Thyroid gland (tissue), 4 donors: ENCODE measurements at regions not wholly inside any gene's neighbourhood (a gene's known extent, or its start where the extent isn't known, plus 50 kb on each side); places are given as distances from the start of the nearest gene placed in this dataset.

Experiments used
- DNase-seq, 2 donors: peaks; one replicate each; pipeline ENCODE4 v3.0.0-alpha.2; 2019
- H3K27ac ChIP-seq, 3 donors: fragments of 200-600 bp; sonication (generic); 1 replicate in 2 of 3; 2 replicates in 1 of 3; pipeline ENCODE4 v1.5.1; 2016 to 2019; ENCODE audit warnings: mild to moderate bottlenecking in 1 of 3, moderate library complexity in 1 of 3
- H3K27me3 ChIP-seq: fragments of 200-600 bp; sonication (generic); one replicate; pipeline ENCODE4 v1.5.1; 2019
- H3K36me3 ChIP-seq, 2 donors: fragments of 200-600 bp; sonication (generic); one replicate each; pipeline ENCODE4 v1.5.1; 2016 to 2019
- H3K4me1 ChIP-seq, 2 donors: fragments of 200-600 bp; sonication (generic); one replicate each; pipeline ENCODE4 v1.5.1; 2017 to 2019
- H3K4me3 ChIP-seq, 3 donors: fragments of 200-600 bp; sonication (generic); replicated peaks in 1 of 3; 1 replicate in 2 of 3; 2 replicates in 1 of 3; pipeline ENCODE4 v1.5.1; 2016; ENCODE audit warnings: mild to moderate bottlenecking in 1 of 3
- H3K9me3 ChIP-seq: fragments of 200-600 bp; sonication (generic); one replicate; pipeline ENCODE4 v1.5.1; 2017
- POLR2A ChIP-seq, 2 donors: fragments of 450-650 bp; IDR thresholded peaks; one replicate each; pipeline ENCODE4 v1.6.1; 2017; ENCODE audit warnings: antibody characterized with exemption in 2 of 2, mild to moderate bottlenecking in 2 of 2, moderate library complexity in 1 of 2
- WGBS, 2 donors: methylation state at CpG; one replicate each; pipeline ENCODE4 v1.1.5; 2017; 5-methylcytosine and 5-hydroxymethylcytosine counted together
- intact Hi-C: fragments of 100-400 bp; cut with DNase I; formaldehyde crosslinking; loops from one replicate; pipeline ENCODE4 v1.15.1; 2023
- TF ChIP-seq, protein P1 (sequence below), 6 experiments: fragments of 200-600 bp in 3 of 6; fragments of 450-650 bp in 3 of 6; sonication (generic) in 3 of 6; IDR thresholded peaks; one replicate each; pipeline ENCODE4 v1.5.1; 2016 to 2019; ENCODE audit warnings: antibody characterized with exemption in 6 of 6, mild to moderate bottlenecking in 2 of 6, inconsistent platforms in 1 of 6, moderate library complexity in 1 of 6

DNA sequence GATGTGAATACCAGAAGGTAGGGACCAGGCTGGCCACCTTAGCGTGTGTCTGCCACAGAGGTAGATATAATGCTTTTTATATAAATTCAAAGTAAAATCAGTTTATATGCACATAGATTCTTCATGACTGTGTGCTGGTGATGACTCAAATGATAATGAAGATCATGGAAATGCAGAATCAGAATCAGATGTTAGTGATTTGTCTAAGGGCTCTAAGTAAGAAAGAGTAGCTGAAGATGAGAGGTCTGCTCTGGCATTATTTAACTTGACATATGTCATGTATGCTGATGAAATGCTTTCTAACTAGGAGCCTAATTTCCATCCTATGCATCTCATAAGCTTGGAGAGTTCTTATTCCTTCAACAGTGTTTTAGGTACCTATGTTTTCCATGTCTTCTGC, 50.3 kb upstream of the DPH6 start:
- H3K4me1 ChIP-seq: no peaks in the 10 kb centered on the region
- intact Hi-C loops: no loop called here
- no peak overlapping the region for H3K27ac ChIP-seq
- no peak for DNase-seq
- H3K9me3 ChIP-seq: no peaks in the 10 kb centered on the region
- H3K27me3 ChIP-seq: no peaks in the 10 kb centered on the region
- no peaks in the 10 kb centered on the region for H3K36me3 ChIP-seq
- no peak overlapping the region for H3K4me3 ChIP-seq
- TF ChIP-seq POLR2A (IDR thresholded peaks at IDR 0.05): no peak
- TF ChIP-seq, protein P1, sequence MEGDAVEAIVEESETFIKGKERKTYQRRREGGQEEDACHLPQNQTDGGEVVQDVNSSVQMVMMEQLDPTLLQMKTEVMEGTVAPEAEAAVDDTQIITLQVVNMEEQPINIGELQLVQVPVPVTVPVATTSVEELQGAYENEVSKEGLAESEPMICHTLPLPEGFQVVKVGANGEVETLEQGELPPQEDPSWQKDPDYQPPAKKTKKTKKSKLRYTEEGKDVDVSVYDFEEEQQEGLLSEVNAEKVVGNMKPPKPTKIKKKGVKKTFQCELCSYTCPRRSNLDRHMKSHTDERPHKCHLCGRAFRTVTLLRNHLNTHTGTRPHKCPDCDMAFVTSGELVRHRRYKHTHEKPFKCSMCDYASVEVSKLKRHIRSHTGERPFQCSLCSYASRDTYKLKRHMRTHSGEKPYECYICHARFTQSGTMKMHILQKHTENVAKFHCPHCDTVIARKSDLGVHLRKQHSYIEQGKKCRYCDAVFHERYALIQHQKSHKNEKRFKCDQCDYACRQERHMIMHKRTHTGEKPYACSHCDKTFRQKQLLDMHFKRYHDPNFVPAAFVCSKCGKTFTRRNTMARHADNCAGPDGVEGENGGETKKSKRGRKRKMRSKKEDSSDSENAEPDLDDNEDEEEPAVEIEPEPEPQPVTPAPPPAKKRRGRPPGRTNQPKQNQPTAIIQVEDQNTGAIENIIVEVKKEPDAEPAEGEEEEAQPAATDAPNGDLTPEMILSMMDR (IDR thresholded peaks at IDR 0.05): no peak
- 98 to 100% methylated on average over 1 of the region's 1 CpG for WGBS, 2 donors

DNA sequence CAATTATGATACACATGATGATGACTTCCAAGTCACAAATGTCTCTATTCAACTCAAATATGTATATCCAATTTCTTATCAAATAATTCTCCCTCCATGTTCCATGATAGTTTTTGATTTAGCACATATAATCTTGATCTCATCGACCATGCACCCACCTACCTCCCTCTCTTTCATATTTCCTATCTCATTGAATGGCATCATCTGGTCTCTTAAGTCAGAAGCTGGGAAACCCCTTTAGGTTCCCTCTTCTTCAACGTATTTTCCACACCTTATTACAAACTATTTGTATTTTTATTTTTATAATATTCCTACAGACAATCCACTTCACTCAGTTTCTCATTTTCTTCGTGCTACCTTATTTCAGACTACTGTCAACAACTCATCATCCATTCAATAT, 56.9 kb upstream of the DPH6 start:
- intact Hi-C loops: no loop called here
- no peak overlapping the region for H3K4me3 ChIP-seq
- no peak for DNase-seq
- H3K36me3 ChIP-seq: no peaks in the 10 kb centered on the region
- H3K27ac ChIP-seq: no peak overlapping the region
- TF ChIP-seq, protein P1 (IDR thresholded peaks at IDR 0.05): no peak
- TF ChIP-seq POLR2A (IDR thresholded peaks at IDR 0.05): no peak
- WGBS, 2 donors: 90 to 91% methylated on average over 3 of the region's 3 CpGs
- no peaks in the 10 kb centered on the region for H3K4me1 ChIP-seq
- no peaks in the 10 kb centered on the region for H3K27me3 ChIP-seq
- H3K9me3 ChIP-seq: no peaks in the 10 kb centered on the region

DNA sequence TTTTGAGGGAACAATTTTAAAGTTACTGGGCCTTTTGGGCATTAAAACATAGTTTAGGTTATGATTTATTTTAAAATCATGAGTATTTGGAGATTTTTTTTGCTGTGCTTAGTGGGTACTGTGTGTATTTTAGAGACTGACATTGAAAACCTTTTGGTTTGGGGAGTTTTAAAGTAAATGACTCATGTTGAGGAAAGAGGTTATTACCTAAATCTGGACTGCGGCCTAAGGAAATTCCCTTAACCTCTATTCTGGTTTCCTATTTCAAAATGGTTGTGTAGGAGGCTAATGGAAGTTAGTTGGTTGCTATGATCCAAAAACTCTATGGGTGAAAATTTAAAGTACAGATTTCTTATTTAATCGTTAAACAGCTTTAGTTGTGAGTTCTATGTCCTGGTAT, 57.3 kb upstream of the DPH6 start:
- Histone ChIP-seq H3K27ac (no peak overlapping the region), H3K36me3 (no peaks in the 10 kb centered on the region), H3K27me3 (no peaks in the 10 kb centered on the region), H3K9me3 (no peaks in the 10 kb centered on the region), H3K4me1 (no peaks in the 10 kb centered on the region), H3K4me3 (no peak overlapping the region)
- TF ChIP-seq, protein P1 (IDR thresholded peaks at IDR 0.05): no peak
- TF ChIP-seq POLR2A (IDR thresholded peaks at IDR 0.05): no peak
- DNase-seq: no peak
- 74 to 88% methylated on average over 2 of the region's 2 CpGs for WGBS, 2 donors
- intact Hi-C loops: no loop called here

DNA sequence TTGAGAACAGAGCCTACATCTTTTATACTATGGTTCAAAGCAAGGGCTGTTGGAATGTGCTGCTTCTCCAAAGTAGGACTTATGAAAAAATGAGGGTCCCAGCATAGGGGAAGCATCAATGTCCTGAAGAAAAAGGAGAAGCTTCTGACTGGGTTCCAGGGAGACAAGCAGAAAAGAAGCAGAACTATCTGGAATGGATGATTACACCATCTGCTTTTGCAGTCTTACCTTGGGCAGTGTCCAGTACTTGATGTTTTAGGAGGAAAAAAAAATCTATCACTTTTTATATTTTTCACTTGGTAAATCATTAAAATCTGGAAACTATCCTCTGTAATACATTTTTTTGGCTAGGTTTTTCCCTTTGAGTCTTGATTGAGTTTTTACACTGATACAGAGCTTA, 57.9 kb upstream of the DPH6 start:
- no peaks in the 10 kb centered on the region for H3K27me3 ChIP-seq
- no peaks in the 10 kb centered on the region for H3K9me3 ChIP-seq
- DNase-seq: no peak
- H3K4me3 ChIP-seq: no peak overlapping the region
- H3K4me1 ChIP-seq: no peaks in the 10 kb centered on the region
- no peak for TF ChIP-seq POLR2A (IDR thresholded peaks at IDR 0.05)
- TF ChIP-seq, protein P1 (IDR thresholded peaks at IDR 0.05): no peak
- intact Hi-C loops: no loop called here
- no peaks in the 10 kb centered on the region for H3K36me3 ChIP-seq
- H3K27ac ChIP-seq: no peak overlapping the region

DNA sequence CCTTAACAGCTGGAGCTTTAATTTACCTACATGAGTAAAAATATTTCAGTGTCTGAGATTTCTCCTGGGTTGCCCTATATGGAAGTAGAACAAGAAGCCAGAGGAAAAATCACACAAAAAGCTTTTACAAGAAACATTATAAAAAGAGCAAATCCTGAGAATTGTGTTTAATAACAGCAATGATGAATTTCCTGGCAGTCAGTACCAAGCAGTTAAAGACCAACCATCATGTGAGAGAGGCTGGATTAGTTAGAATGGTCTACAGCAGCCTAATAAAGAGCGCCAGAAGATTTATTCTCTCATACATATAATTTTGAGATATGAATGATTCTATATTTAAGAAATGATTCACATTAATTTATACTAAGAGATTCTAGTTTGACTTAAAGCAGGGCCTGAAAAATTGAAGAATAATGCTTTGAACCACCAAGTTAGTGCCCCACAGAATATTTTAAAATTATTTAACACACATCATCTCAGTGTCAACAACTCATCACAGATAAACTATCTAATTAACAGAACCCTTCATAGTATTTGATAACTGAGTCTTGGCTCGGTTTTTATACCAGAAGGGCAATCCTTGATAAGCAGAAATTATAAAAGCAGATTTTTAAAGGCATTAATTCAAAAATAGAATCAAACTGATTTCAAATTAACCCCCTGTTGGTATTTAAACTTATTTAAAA, 59.9 kb upstream of the DPH6 start:
- no peak for DNase-seq
- TF ChIP-seq, protein P1 (IDR thresholded peaks at IDR 0.05): no peak
- no peak for TF ChIP-seq POLR2A (IDR thresholded peaks at IDR 0.05)
- Histone ChIP-seq H3K27ac (no peak overlapping the region), H3K4me1 (no peaks in the 10 kb centered on the region), H3K27me3 (no peaks in the 10 kb centered on the region), H3K36me3 (no peaks in the 10 kb centered on the region), H3K9me3 (no peaks in the 10 kb centered on the region), H3K4me3 (no peak overlapping the region)
- intact Hi-C loops: no loop called here
- WGBS, 2 donors: 81 to 91% methylated on average over 2 of the region's 2 CpGs
